Type B pancreatic cell (in vitro differentiated cells): ENCODE measurements at regions not wholly inside any gene's neighbourhood (a gene's known extent, or its start where the extent isn't known, plus 50 kb on each side); places are given as distances from the start of the nearest gene placed in this dataset.

Source experiments
- DNase-seq: peaks from one replicate; pipeline ENCODE4 v3.0.0; 2021; ENCODE audit warnings: mixed read lengths; ENCODE audit not compliant: unreplicated experiment; ENCODE audit errors: extremely low spot score
- H3K27ac Mint-ChIP-seq: 2 replicates; pipeline ENCODE4 v1.8.0; 2021; ENCODE audit warnings: mild to moderate bottlenecking, mixed read lengths
- H3K27me3 Mint-ChIP-seq: 2 replicates; pipeline ENCODE4 v1.8.0; 2021; ENCODE audit warnings: mixed read lengths
- H3K36me3 Mint-ChIP-seq: 2 replicates; pipeline ENCODE4 v1.8.0; 2021; ENCODE audit warnings: mixed read lengths
- H3K4me1 Mint-ChIP-seq: one replicate; pipeline ENCODE4 v1.8.0; 2021; ENCODE audit warnings: mixed read lengths; ENCODE audit not compliant: unreplicated experiment
- H3K4me3 Mint-ChIP-seq: 2 replicates; pipeline ENCODE4 v1.8.0; 2021; ENCODE audit warnings: mild to moderate bottlenecking, mixed read lengths
- H3K9me3 Mint-ChIP-seq: 2 replicates; pipeline ENCODE4 v1.8.0; 2021; ENCODE audit warnings: mixed read lengths
- CTCF ChIP-seq: fragments of 200-600 bp; sonication (generic); conservative IDR thresholded peaks from 2 replicates; pipeline ENCODE4 v1.5.0; 2021; ENCODE audit warnings: antibody characterized with exemption, mild to moderate bottlenecking

GRCh38 chr21:28342212-28342810, 650.4 kb downstream of the LTN1 start:
- Mint-ChIP-seq H3K27me3 (no peaks in the 10 kb centered on the region), H3K36me3 (no peaks in the 10 kb centered on the region), H3K9me3 (no peaks in the 10 kb centered on the region), H3K4me3 (no peak overlapping the region), H3K27ac (no peak overlapping the region), H3K4me1 (peaks cover under 1% of the 10 kb centered on the region)
- DNase-seq: no peak
- no peak for TF ChIP-seq CTCF

- Mint-ChIP-seq H3K27me3 (no peaks in the 10 kb centered on the region), H3K27ac (no peak overlapping the region), H3K4me3 (no peak overlapping the region), H3K9me3 (no peaks in the 10 kb centered on the region), H3K36me3 (no peaks in the 10 kb centered on the region), H3K4me1 (peaks cover 9% of the 10 kb centered on the region)
- DNase-seq: no peak
- no peak for TF ChIP-seq CTCF
Measured at GRCh38 chr21:28339403-28339802, 653.3 kb downstream of the LTN1 start.

- TF ChIP-seq CTCF: no peak
- no peaks in the 10 kb centered on the region for H3K9me3 Mint-ChIP-seq
- DNase-seq: no peak
- H3K36me3 Mint-ChIP-seq: no peaks in the 10 kb centered on the region
- no peak overlapping the region for H3K27ac Mint-ChIP-seq
- peaks cover 9% of the 10 kb centered on the region for H3K4me1 Mint-ChIP-seq
- no peak overlapping the region for H3K4me3 Mint-ChIP-seq
- no peaks in the 10 kb centered on the region for H3K27me3 Mint-ChIP-seq
Measured at GRCh38 chr21:28338701-28339305, 653.9 kb downstream of the LTN1 start.

GRCh38 chr21:28337315-28337714, 655.4 kb downstream of the LTN1 start:
- DNase-seq: no peak
- Mint-ChIP-seq H3K27me3 (no peaks in the 10 kb centered on the region), H3K36me3 (no peaks in the 10 kb centered on the region), H3K9me3 (no peaks in the 10 kb centered on the region), H3K4me1 (peaks cover 9% of the 10 kb centered on the region), H3K27ac (no peak overlapping the region), H3K4me3 (no peak overlapping the region)
- TF ChIP-seq CTCF: peak; percentile 63

- H3K36me3 Mint-ChIP-seq: no peaks in the 10 kb centered on the region
- no peak overlapping the region for H3K27ac Mint-ChIP-seq
- H3K27me3 Mint-ChIP-seq: no peaks in the 10 kb centered on the region
- peak; percentile 69 for TF ChIP-seq CTCF
- no peak overlapping the region for H3K4me3 Mint-ChIP-seq
- no peak for DNase-seq
- H3K4me1 Mint-ChIP-seq: peaks cover 9% of the 10 kb centered on the region
- no peaks in the 10 kb centered on the region for H3K9me3 Mint-ChIP-seq
Measured at GRCh38 chr21:28336314-28336713, 656.4 kb downstream of the LTN1 start.
